GM23338 (cell line): ENCODE measurements at regions not wholly inside any gene's neighbourhood (a gene's known extent, or its start where the extent isn't known, plus 50 kb on each side); places are given as distances from the start of the nearest gene placed in this dataset.

ENCODE experiments used
- ATAC-seq: fragments of 200-7000 bp; cut with Tn5 transposase; 3 replicates; pipeline ENCODE4 v1.9.1; 2020
- DNase-seq: peaks from one replicate; pipeline ENCODE4 v3.0.0-alpha.2; 2015; ENCODE audit warnings: low spot score
- H2AFZ ChIP-seq: fragments of 200-600 bp; sonication (generic); 2 replicates; pipeline ENCODE4 v1.8.0; 2016; ENCODE audit warnings: antibody characterized with exemption, mild to moderate bottlenecking, moderate library complexity
- H3F3A ChIP-seq: fragments of 200-600 bp; sonication (generic); replicated peaks from 2 replicates; pipeline ENCODE4 v1.8.0; 2017; ENCODE audit warnings: antibody characterized with exemption, mixed run types, low read depth
- H3K27ac ChIP-seq: fragments of 200-600 bp; sonication (generic); 2 replicates; pipeline ENCODE4 v1.6.1; 2016; ENCODE audit warnings: low read depth
- H3K27me3 ChIP-seq: fragments of 200-600 bp; sonication (generic); 2 replicates; pipeline ENCODE4 v1.8.0; 2016; ENCODE audit warnings: mild to moderate bottlenecking, mixed run types, moderate library complexity; ENCODE audit not compliant: insufficient read depth
- H3K36me3 ChIP-seq: fragments of 200-600 bp; sonication (generic); 2 replicates; pipeline ENCODE4 v1.8.0; 2016; ENCODE audit warnings: mild to moderate bottlenecking; ENCODE audit not compliant: insufficient read depth
- H3K4me1 ChIP-seq: fragments of 200-600 bp; sonication (generic); 2 replicates; pipeline ENCODE4 v1.8.0; 2016; ENCODE audit warnings: mild to moderate bottlenecking, moderate library complexity; ENCODE audit not compliant: insufficient read depth
- H3K4me2 ChIP-seq: fragments of 200-600 bp; sonication (generic); 2 replicates; pipeline ENCODE4 v1.7.1; 2017; ENCODE audit warnings: mixed run types
- H3K4me3 ChIP-seq: fragments of 200-600 bp; sonication (generic); 2 replicates; pipeline ENCODE4 v1.6.1; 2016; ENCODE audit warnings: mixed run types
- H3K79me2 ChIP-seq: fragments of 200-600 bp; sonication (generic); replicated peaks from 2 replicates; pipeline ENCODE4 v1.8.0; 2017; ENCODE audit warnings: mild to moderate bottlenecking; ENCODE audit not compliant: insufficient read depth
- H3K9me2 ChIP-seq: fragments of 200-600 bp; sonication (generic); 2 replicates; pipeline ENCODE4 v1.8.0; 2017; ENCODE audit not compliant: insufficient read depth
- H4K20me1 ChIP-seq: fragments of 200-600 bp; sonication (generic); replicated peaks from 2 replicates; pipeline ENCODE4 v1.8.0; 2017; ENCODE audit warnings: mild to moderate bottlenecking; ENCODE audit not compliant: insufficient read depth
- H3K27ac Mint-ChIP-seq: 2 replicates; pipeline ENCODE4 v1.8.0; 2020; ENCODE audit warnings: inconsistent platforms, mild to moderate bottlenecking, moderate library complexity, mixed read lengths
- H3K27me3 Mint-ChIP-seq: 3 replicates; pipeline ENCODE4 v1.8.0; 2022; ENCODE audit warnings: low read depth, mild to moderate bottlenecking, moderate library complexity, mixed read lengths, inconsistent platforms; ENCODE audit not compliant: insufficient read depth, poor library complexity
- H3K36me3 Mint-ChIP-seq: 3 replicates; pipeline ENCODE4 v1.8.0; 2021; ENCODE audit warnings: low read depth, mild to moderate bottlenecking, inconsistent platforms, moderate library complexity, mixed read lengths
- H3K4me1 Mint-ChIP-seq: 3 replicates; pipeline ENCODE4 v1.8.0; 2020; ENCODE audit warnings: mild to moderate bottlenecking, inconsistent platforms, mixed read lengths
- H3K4me3 Mint-ChIP-seq: 3 replicates; pipeline ENCODE4 v1.8.0; 2021; ENCODE audit warnings: moderate library complexity, mild to moderate bottlenecking, inconsistent platforms, mixed read lengths
- H3K9me3 Mint-ChIP-seq: 3 replicates; pipeline ENCODE4 v1.8.0; 2020; ENCODE audit warnings: moderate library complexity, mild to moderate bottlenecking, inconsistent platforms, mixed read lengths
- CREB1 ChIP-seq: fragments of 250-450 bp; sonication (Bioruptor Pico); IDR thresholded peaks from 2 replicates; pipeline ENCODE4 v1.5.0; 2020; ENCODE audit warnings: low read depth, mild to moderate bottlenecking, moderate library complexity
- CTCF ChIP-seq, 2 experiments: fragments of 200-600 bp in 1 of 2; sonication (generic) in 1 of 2; conservative IDR thresholded peaks; 2 replicates each; pipeline versions ENCODE4 v1.5.1 to v1.6.1; 2016 to 2017; ENCODE audit warnings: antibody characterized with exemption in 2 of 2, low read depth in 2 of 2, mild to moderate bottlenecking in 2 of 2, moderate library complexity in 1 of 2
- ETS1 ChIP-seq: IDR thresholded peaks from 2 replicates; pipeline ENCODE4 v1.6.1; 2016; ENCODE audit warnings: antibody characterized with exemption
- EZH2 ChIP-seq: fragments of 200-600 bp; sonication (generic); IDR thresholded peaks from one replicate; pipeline ENCODE4 v1.8.0; 2017; ENCODE audit warnings: antibody characterized with exemption, mild to moderate bottlenecking, low read depth; ENCODE audit not compliant: unreplicated experiment
- EZH2phosphoT487 ChIP-seq: fragments of 200-600 bp; sonication (generic); IDR thresholded peaks from one replicate; pipeline ENCODE4 v1.8.1; 2018; ENCODE audit warnings: antibody characterized with exemption; ENCODE audit not compliant: unreplicated experiment
- JUNB ChIP-seq: IDR thresholded peaks from one replicate; pipeline ENCODE4 v1.6.1; 2016; ENCODE audit warnings: antibody characterized with exemption; ENCODE audit not compliant: unreplicated experiment
- NANOG ChIP-seq: IDR thresholded peaks from 2 replicates; pipeline ENCODE4 v1.6.1; 2016; ENCODE audit warnings: antibody characterized with exemption, borderline replicate concordance
- POLR2AphosphoS5 ChIP-seq: IDR thresholded peaks from 2 replicates; pipeline ENCODE4 v1.6.1; 2016; ENCODE audit warnings: antibody characterized with exemption, low read depth
- REST ChIP-seq: IDR thresholded peaks from one replicate; pipeline ENCODE4 v1.6.1; 2018; ENCODE audit warnings: antibody characterized with exemption; ENCODE audit not compliant: unreplicated experiment
- STAT1 ChIP-seq: IDR thresholded peaks from one replicate; pipeline ENCODE4 v1.6.1; 2016; ENCODE audit warnings: antibody characterized with exemption; ENCODE audit not compliant: unreplicated experiment
- ZNF114 ChIP-seq: fragments of 250-450 bp; sonication (Bioruptor Pico); IDR thresholded peaks from 2 replicates; pipeline ENCODE4 v1.5.0; 2020; ENCODE audit warnings: mild to moderate bottlenecking, moderate library complexity
- ZNF331 ChIP-seq: fragments of 250-450 bp; sonication (Bioruptor Pico); IDR thresholded peaks from 2 replicates; pipeline ENCODE4 v1.5.0; 2020; ENCODE audit warnings: low read depth, mild to moderate bottlenecking, moderate library complexity
- ZNF462 ChIP-seq: fragments of 250-450 bp; sonication (Bioruptor Pico); IDR thresholded peaks from 2 replicates; pipeline ENCODE4 v1.5.0; 2020; ENCODE audit warnings: mild to moderate bottlenecking, moderate library complexity

GRCh38 chr7:138317044-138317596, 142.9 kb upstream of the TRIM24 start:
- Mint-ChIP-seq H3K9me3 (no peaks in the 10 kb centered on the region; the same call in none of the 3 replicates), H3K36me3 (peaks cover 20% of the 10 kb centered on the region), H3K4me3 (no peak overlapping the region), H3K27me3 (no peaks in the 10 kb centered on the region), H3K27ac (no peak overlapping the region), H3K4me1 (no peaks in the 10 kb centered on the region)
- no peak for ATAC-seq
- Histone ChIP-seq H3K27ac (no peak overlapping the region), H3K9me2 (no peaks in the 10 kb centered on the region), H2AFZ (no peak overlapping the region), H4K20me1 (no peaks in the 10 kb centered on the region), H3K36me3 (no peaks in the 10 kb centered on the region), H3F3A (no peaks in the 10 kb centered on the region), H3K79me2 (no peaks in the 10 kb centered on the region), H3K27me3 (no peaks in the 10 kb centered on the region), H3K4me1 (peaks cover 6% of the 10 kb centered on the region; the same call in 1 of the 2 replicates), H3K4me3 (no peak overlapping the region), H3K4me2 (no peak overlapping the region)
- no peak for TF ChIP-seq REST
- TF ChIP-seq CTCF (conservative IDR thresholded peaks at IDR 0.05; ENCODE audit: low read depth in 2 of 2): no peak
- TF ChIP-seq EZH2: no peak
- no peak for TF ChIP-seq ETS1
- TF ChIP-seq JUNB: no peak
- TF ChIP-seq ZNF331 (CRISPR knock-in tag): no peak
- no peak for TF ChIP-seq ZNF114 (CRISPR knock-in tag)
- no peak for TF ChIP-seq ZNF462
- TF ChIP-seq POLR2AphosphoS5: no peak
- no peak for TF ChIP-seq EZH2phosphoT487
- TF ChIP-seq STAT1: no peak
- TF ChIP-seq NANOG: no peak
- no peak for TF ChIP-seq CREB1
- no peak for DNase-seq
